GM12892 (cell line): ENCODE measurements at regions not wholly inside any gene's neighbourhood (a gene's known extent, or its start where the extent isn't known, plus 50 kb on each side); places are given as distances from the start of the nearest gene placed in this dataset.

Source experiments
- POLR2A ChIP-seq: IDR thresholded peaks from 2 replicates; pipeline ENCODE4 v1.6.1; 2011; ENCODE audit warnings: low read depth, low read length, control low read depth
- POLR2AphosphoS5 ChIP-seq: IDR thresholded peaks from 2 replicates; pipeline ENCODE4 v1.6.1; 2011; ENCODE audit warnings: low read depth, low read length, control low read depth
- TAF1 ChIP-seq: IDR thresholded peaks from 2 replicates; pipeline ENCODE4 v1.6.1; 2011; ENCODE audit warnings: low read depth, mild to moderate bottlenecking, control low read depth, low read length, borderline replicate concordance

- TF ChIP-seq POLR2A (no peak), POLR2AphosphoS5 (no peak), TAF1 (no peak)
These were observed 102.8 kb downstream of the SOX14 start for GRCh38 chr3:137866933-137867332.
